Omental fat pad (tissue), 3 donors: ENCODE measurements at regions not wholly inside any gene's neighbourhood (a gene's known extent, or its start where the extent isn't known, plus 50 kb on each side); places are given as distances from the start of the nearest gene placed in this dataset.

Experiments
- ATAC-seq: fragments of 150-250 bp; one replicate; pipeline ENCODE4 v1.9.1; 2016; ENCODE audit warnings: mild to moderate bottlenecking, moderate library complexity; ENCODE audit not compliant: low FRiP score
- DNase-seq: peaks from one replicate; pipeline ENCODE4 v3.0.0-alpha.2; 2019; ENCODE audit warnings: low spot score
- CTCF ChIP-seq, 3 donors: fragments of 450-650 bp; IDR thresholded peaks; one replicate each; pipeline ENCODE4 v1.5.1; 2016 to 2017; ENCODE audit warnings: antibody characterized with exemption in 3 of 3, mild to moderate bottlenecking in 3 of 3, moderate library complexity in 2 of 3

DNA sequence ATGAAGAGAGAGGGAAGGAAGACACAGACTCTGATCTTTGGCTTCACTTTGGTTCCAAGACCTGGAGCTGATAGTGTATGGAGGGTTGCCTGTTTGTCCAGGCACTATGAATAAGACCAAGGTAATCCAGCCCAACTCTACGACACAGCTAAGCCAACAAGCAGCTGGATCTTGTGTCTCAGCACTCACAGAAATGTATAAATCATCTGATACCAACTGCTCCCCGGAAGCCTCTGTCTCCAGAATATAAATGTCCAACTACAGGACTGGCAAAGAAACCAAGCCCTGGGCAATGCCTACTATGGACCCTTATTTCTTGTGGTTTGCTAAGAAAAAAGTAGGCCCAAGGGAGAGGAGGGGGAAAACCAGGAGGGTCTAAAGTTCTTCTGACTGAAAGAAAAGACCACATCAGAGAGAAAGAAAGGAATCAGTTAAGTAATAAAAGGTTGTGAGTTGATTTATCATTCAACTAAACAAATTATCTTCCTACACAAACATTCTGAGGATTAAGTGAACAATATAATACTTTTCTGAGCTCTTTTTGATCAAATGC is 204.0 kb downstream of the DAD1 start:
- DNase-seq (no peak), ATAC-seq (no peak)
- TF ChIP-seq CTCF (IDR thresholded peaks at IDR 0.05) = no peak

GRCh38 chr14:22384167-22384549 is 204.9 kb downstream of the DAD1 start:
- ATAC-seq (no peak), DNase-seq (no peak)
- TF ChIP-seq CTCF (IDR thresholded peaks at IDR 0.05) = no peak

DNA sequence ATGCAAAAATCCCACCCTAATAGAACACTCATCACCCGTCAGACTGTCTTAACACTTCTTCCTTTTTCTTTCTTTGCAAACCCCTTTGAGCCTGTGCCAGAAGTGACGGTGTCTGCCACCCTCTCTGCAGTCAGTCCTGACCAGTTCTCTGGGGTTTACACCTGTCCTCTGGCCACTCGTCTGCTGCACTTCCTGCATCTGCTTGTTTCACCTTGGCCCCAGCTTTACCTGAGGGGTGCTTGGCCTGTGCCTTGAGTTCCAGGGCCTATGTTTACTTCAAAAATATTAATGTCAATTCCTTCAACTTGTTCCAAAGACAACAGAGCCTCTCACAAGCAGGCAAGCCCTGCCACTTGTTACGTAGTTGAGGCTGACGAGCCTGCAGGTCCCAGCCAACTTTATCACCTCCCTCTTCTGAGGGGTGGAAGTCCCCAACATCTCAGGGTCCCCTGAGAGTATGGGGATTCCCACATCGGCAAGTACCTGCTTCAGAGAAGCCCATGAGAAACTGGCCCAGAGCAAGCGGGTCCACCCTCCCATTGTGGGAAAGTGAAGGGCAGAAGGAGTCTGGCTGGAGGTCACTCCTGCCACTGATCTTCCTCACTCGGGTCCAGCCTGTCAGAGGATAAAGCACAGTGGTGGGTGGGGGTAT is 205.4 kb downstream of the DAD1 start:
- ATAC-seq (no peak), DNase-seq (no peak)
- TF ChIP-seq CTCF (IDR thresholded peaks at IDR 0.05) = no peak

DNA sequence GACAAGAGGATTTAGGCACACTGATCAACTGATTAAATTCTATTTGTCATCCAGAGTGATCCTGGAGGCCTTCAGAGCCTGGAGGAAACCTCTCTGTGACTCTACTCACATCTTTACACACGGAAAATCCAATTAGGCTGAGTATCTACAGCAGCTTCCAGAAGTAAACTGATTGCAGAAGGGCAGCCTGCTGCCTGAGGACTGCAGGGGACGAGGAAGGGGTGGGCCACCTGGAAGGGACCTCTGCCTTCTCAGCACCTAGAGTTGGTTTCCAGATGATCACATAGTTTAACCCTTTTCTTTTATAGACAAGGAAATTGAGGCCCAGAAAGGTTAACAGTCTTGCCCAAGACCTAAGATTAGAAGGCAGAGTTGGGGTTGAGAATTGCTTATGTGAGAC is 206.1 kb downstream of the DAD1 start:
- no peak for TF ChIP-seq CTCF (IDR thresholded peaks at IDR 0.05)
- DNase-seq (no peak), ATAC-seq (no peak)

DNA sequence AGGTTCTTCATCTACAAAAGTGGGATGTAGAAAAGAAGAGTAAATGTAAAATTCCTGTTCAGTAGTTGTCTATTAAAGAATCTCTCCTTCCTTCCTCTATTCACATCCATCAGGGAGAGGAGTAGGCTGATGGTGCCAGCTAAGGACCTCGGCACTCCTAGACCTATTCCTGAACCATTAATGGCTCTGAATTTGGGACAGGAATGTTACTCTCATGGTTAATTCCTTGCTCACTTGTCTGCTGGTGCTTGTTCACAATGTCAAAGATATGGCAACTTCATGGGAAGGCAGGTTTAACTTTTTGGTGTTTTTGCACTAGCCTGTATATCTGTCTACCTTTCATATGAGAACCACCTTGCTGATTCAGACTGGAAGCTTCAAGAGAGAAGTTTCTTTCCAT is 206.6 kb downstream of the DAD1 start:
- no peak for DNase-seq
- TF ChIP-seq CTCF (IDR thresholded peaks at IDR 0.05) = no peak
- no peak for ATAC-seq

DNA sequence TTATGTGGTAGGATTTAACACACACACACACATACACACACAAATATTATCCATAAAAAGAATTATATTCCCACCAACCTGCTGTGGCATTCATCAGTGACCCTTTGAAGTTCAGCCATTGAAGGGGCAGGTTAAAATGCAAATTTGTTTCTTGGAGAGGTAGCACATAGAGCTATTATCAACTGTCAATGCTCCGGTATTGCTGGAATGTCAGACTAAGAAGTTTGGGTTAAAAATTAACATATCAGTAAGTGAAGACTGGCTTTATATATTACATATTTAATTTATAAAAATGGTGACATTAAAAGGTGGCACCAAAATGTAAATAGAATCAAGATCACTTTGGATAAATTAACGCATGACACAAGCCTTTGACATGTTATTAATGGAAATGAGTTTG is 207.3 kb downstream of the DAD1 start:
- no peak for TF ChIP-seq CTCF (IDR thresholded peaks at IDR 0.05)
- DNase-seq = no peak
- no peak for ATAC-seq

DNA sequence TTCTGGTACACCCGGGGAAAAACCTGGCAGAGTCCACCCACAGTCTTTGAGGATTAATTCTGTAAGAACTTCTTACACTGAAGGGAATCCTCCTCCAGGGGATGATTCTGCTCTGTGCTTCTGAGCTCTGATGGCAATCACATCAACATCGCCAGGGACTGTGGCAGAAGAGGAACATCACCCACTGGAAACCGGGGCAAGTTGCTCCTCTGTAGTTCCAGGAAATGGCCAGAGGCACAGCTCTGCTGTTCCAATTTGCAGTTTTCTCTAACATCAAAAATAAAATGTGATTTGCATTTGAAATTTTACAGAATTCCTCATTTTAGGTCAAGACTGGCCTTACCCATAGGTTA is 207.6 kb downstream of the DAD1 start:
- DNase-seq (no peak), ATAC-seq (no peak)
- TF ChIP-seq CTCF (IDR thresholded peaks at IDR 0.05) = no peak
